ENCODE measurements at regions not wholly inside any gene's neighbourhood (a gene's known extent, or its start where the extent isn't known, plus 50 kb on each side); places are given as distances from the start of the nearest gene placed in this dataset.

DNA sequence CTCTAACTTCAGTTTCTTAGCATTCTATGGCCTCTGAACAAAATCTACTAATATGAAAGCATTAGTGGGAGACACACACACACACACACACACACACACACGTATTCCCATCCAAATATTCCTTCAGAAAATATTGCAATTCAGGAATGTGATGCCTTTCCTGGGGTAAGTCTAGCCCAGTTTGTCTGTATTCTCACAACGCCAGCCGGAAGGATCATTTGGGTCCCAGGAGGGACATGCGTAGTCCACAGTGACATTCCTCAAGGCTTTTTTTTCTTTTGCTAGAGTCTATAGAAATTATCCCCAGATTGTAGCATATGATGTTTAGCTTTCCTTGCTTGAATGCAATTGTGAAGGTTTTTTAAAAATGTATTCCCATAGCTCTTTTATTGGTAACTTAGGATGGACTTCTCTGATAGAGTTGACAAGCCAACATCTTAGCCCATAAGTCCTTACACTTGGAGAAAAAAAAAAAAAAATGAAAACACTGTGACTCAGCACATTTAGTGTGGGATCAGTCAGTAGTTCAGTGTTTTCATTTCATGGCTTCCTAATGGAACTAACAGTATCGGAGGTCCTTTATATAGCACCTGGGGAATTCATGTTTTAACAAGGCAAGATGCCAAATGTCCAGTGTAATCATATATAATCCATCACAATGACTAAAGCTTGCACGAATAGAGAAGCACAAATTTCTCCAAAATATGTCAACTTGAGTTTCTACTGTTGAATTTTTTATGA, 316.5 kb downstream of the DIRAS2 start:
- Histone ChIP-seq H3F3A (ENCODE audit: insufficient read depth, low read length) (no peaks in the 10 kb centered on the region), H3K27ac (ENCODE audit: low read length) (no peak overlapping the region), H3K9ac (ENCODE audit: low read length) (no peak overlapping the region), H3K4me1 (ENCODE audit: low read length) (no peaks in the 10 kb centered on the region), H4K20me1 (ENCODE audit: insufficient read depth, low read length) (no peaks in the 10 kb centered on the region), H3K4me2 (ENCODE audit: low read depth, low read length) (no peak overlapping the region), H3K36me3 (replicated peaks; ENCODE audit: insufficient read depth, low read length) (no peaks in the 10 kb centered on the region), H3K4me3 (ENCODE audit: low read length) (no peak overlapping the region), H3K79me2 (ENCODE audit: low read length) (no peaks in the 10 kb centered on the region), H3K27me3 (replicated peaks; ENCODE audit: insufficient read depth, low read length) (no peaks in the 10 kb centered on the region), H2AFZ (ENCODE audit: low read length) (no peak overlapping the region), H3K9me3 (replicated peaks; ENCODE audit: insufficient read depth, low read length) (no peaks in the 10 kb centered on the region), H3K9me2 (replicated peaks; ENCODE audit: insufficient read depth, low read length) (no peaks in the 10 kb centered on the region)
- DNase-seq = no peak
- TF ChIP-seq, protein P1, sequence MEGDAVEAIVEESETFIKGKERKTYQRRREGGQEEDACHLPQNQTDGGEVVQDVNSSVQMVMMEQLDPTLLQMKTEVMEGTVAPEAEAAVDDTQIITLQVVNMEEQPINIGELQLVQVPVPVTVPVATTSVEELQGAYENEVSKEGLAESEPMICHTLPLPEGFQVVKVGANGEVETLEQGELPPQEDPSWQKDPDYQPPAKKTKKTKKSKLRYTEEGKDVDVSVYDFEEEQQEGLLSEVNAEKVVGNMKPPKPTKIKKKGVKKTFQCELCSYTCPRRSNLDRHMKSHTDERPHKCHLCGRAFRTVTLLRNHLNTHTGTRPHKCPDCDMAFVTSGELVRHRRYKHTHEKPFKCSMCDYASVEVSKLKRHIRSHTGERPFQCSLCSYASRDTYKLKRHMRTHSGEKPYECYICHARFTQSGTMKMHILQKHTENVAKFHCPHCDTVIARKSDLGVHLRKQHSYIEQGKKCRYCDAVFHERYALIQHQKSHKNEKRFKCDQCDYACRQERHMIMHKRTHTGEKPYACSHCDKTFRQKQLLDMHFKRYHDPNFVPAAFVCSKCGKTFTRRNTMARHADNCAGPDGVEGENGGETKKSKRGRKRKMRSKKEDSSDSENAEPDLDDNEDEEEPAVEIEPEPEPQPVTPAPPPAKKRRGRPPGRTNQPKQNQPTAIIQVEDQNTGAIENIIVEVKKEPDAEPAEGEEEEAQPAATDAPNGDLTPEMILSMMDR (IDR thresholded peaks at IDR 0.05; ENCODE audit: low read length) = no peak
- no peak for TF ChIP-seq EZH2 (optimal IDR thresholded peaks at IDR 0.05; ENCODE audit: low read depth, low read length)
- no peak for TF ChIP-seq EZH2phosphoT487 (IDR thresholded peaks at IDR 0.05; ENCODE audit: low read length)

DNA sequence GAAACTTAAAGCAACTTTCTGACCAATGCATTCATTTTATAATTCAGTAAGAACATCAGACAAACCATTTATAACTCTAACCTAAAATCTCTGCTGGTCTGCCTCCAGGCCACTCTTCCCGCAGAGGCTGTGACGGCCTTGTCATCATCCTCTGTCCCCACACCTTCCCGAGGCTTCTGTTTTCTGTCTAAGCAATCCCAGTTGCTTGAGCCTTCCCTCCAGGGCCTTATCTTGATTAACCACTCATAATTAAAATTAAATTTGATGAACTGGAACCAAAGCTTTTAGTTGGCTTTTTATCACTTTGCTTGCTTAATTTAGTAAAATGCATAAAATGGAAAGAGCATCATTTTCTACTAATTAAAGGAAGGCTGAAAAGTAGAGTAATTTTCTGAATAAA, 312.4 kb downstream of the DIRAS2 start:
- no peak overlapping the region for H3K27ac ChIP-seq (ENCODE audit: low read length)
- no peaks in the 10 kb centered on the region for H3K79me2 ChIP-seq (ENCODE audit: low read length)
- H3K4me2 ChIP-seq (ENCODE audit: low read depth, low read length) = no peak overlapping the region
- H3K9ac ChIP-seq (ENCODE audit: low read length) = no peak overlapping the region
- H3F3A ChIP-seq (ENCODE audit: insufficient read depth, low read length) = no peaks in the 10 kb centered on the region
- no peaks in the 10 kb centered on the region for H4K20me1 ChIP-seq (ENCODE audit: insufficient read depth, low read length)
- DNase-seq = no peak
- H3K9me3 ChIP-seq (replicated peaks; ENCODE audit: insufficient read depth, low read length) = no peaks in the 10 kb centered on the region
- H3K9me2 ChIP-seq (replicated peaks; ENCODE audit: insufficient read depth, low read length) = no peaks in the 10 kb centered on the region
- TF ChIP-seq EZH2phosphoT487 (IDR thresholded peaks at IDR 0.05; ENCODE audit: low read length) = no peak
- TF ChIP-seq, protein P1 (IDR thresholded peaks at IDR 0.05; ENCODE audit: low read length) = no peak
- no peak for TF ChIP-seq EZH2 (optimal IDR thresholded peaks at IDR 0.05; ENCODE audit: low read depth, low read length)
- H3K27me3 ChIP-seq (replicated peaks; ENCODE audit: insufficient read depth, low read length) = no peaks in the 10 kb centered on the region
- H3K36me3 ChIP-seq (replicated peaks; ENCODE audit: insufficient read depth, low read length) = no peaks in the 10 kb centered on the region
- no peak overlapping the region for H2AFZ ChIP-seq (ENCODE audit: low read length)
- H3K4me1 ChIP-seq (ENCODE audit: low read length) = no peaks in the 10 kb centered on the region
- no peak overlapping the region for H3K4me3 ChIP-seq (ENCODE audit: low read length)

DNA sequence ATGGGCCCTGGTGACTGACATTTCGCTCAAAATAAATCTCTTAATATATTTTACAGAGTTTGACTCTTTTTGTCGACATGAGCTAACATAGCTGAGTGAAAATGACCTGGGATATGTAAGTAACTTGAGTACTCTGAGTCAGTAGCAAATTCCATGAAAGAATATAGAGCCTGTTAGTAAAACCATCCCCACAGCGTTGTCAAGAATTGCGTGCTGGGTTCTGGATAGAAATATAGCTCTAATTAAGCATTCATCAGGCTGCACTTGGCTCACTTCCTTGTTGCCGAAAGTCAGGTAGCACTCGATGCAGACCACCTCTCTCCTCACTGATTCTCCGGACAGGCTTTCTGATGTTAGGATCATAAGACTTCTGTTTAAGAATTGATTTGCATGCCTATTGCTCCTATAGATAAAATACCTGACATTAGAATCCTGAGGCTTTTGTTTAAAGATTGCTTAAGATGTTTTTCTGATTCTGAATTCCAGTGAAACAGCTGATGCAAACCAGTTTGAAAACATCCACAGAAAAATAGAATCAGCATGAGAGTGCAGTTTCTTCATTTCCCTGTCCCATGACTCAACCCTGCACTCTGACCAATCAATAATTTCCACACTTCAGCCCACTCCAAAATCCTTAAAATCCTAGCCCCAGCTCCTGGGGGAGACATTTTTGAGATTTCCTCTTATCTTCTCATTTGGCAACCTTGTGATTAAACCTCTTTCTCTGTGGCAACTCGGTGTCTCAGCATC, 310.6 kb downstream of the DIRAS2 start:
- no peaks in the 10 kb centered on the region for H3K27me3 ChIP-seq (replicated peaks; ENCODE audit: insufficient read depth, low read length)
- no peak for TF ChIP-seq EZH2phosphoT487 (IDR thresholded peaks at IDR 0.05; ENCODE audit: low read length)
- TF ChIP-seq EZH2 (optimal IDR thresholded peaks at IDR 0.05; ENCODE audit: low read depth, low read length) = no peak
- TF ChIP-seq, protein P1 (IDR thresholded peaks at IDR 0.05; ENCODE audit: low read length) = no peak
- H3K4me1 ChIP-seq (ENCODE audit: low read length) = no peaks in the 10 kb centered on the region
- no peak overlapping the region for H2AFZ ChIP-seq (ENCODE audit: low read length)
- H4K20me1 ChIP-seq (ENCODE audit: insufficient read depth, low read length) = no peaks in the 10 kb centered on the region
- H3K4me3 ChIP-seq (ENCODE audit: low read length) = no peak overlapping the region
- no peaks in the 10 kb centered on the region for H3F3A ChIP-seq (ENCODE audit: insufficient read depth, low read length)
- DNase-seq = no peak
- H3K27ac ChIP-seq (ENCODE audit: low read length) = no peak overlapping the region
- no peaks in the 10 kb centered on the region for H3K9me2 ChIP-seq (replicated peaks; ENCODE audit: insufficient read depth, low read length)
- no peaks in the 10 kb centered on the region for H3K79me2 ChIP-seq (ENCODE audit: low read length)
- no peak overlapping the region for H3K4me2 ChIP-seq (ENCODE audit: low read depth, low read length)
- H3K9ac ChIP-seq (ENCODE audit: low read length) = no peak overlapping the region
- no peaks in the 10 kb centered on the region for H3K9me3 ChIP-seq (replicated peaks; ENCODE audit: insufficient read depth, low read length)
- H3K36me3 ChIP-seq (replicated peaks; ENCODE audit: insufficient read depth, low read length) = no peaks in the 10 kb centered on the region
